A673 (cell line): ENCODE measurements at regions not wholly inside any gene's neighbourhood (a gene's known extent, or its start where the extent isn't known, plus 50 kb on each side); places are given as distances from the start of the nearest gene placed in this dataset.

ENCODE experiments used
- CTCF ChIP-seq: fragments of 300-800, 200-600 bp; sonication (generic); conservative IDR thresholded peaks from 2 replicates; pipeline ENCODE4 v1.5.1; 2017; ENCODE audit warnings: low read depth, mild to moderate bottlenecking, antibody characterized with exemption, low read length, moderate library complexity, mixed read lengths
- EZH2 ChIP-seq: fragments of 200-600 bp; sonication (generic); IDR thresholded peaks from 2 replicates; pipeline ENCODE4 v1.6.1; 2017; ENCODE audit warnings: borderline replicate concordance, low read depth, mild to moderate bottlenecking, mixed read lengths, antibody characterized with exemption, low read length; ENCODE audit not compliant: poor library complexity, severe bottlenecking

GRCh38 chr4:134628066-134628465, 426.5 kb upstream of the PABPC4L start:
- TF ChIP-seq CTCF (no peak), EZH2 (no peak)
